PFSK-1 (cell line): ENCODE measurements at regions not wholly inside any gene's neighbourhood (a gene's known extent, or its start where the extent isn't known, plus 50 kb on each side); places are given as distances from the start of the nearest gene placed in this dataset.

Experiments
- FOXP2 ChIP-seq: optimal IDR thresholded peaks from 2 replicates; pipeline ENCODE3; 2011; ENCODE audit warnings: borderline replicate concordance, control low read depth, inconsistent platforms; ENCODE audit not compliant: insufficient read depth; ENCODE audit errors: extremely low read length, extremely low read depth
- POLR2AphosphoS5 ChIP-seq: IDR thresholded peaks from 2 replicates; pipeline ENCODE4 v1.6.1; 2012; ENCODE audit warnings: low read depth, mild to moderate bottlenecking, control low read depth, low read length, moderate library complexity
- REST ChIP-seq, 2 experiments: IDR thresholded peaks; 2 replicates each; pipeline versions ENCODE4 v1.6.1 to v1.8.0; 2011 to 2012; ENCODE audit warnings: low read depth in 2 of 2, low read length in 2 of 2, control low read depth in 1 of 2, inconsistent platforms in 1 of 2, mild to moderate bottlenecking in 1 of 2, moderate library complexity in 1 of 2; ENCODE audit not compliant: insufficient read depth in 1 of 2
- SIN3A ChIP-seq: IDR thresholded peaks from 2 replicates; pipeline ENCODE4 v1.6.1; 2012; ENCODE audit warnings: mild to moderate bottlenecking, low read length, moderate library complexity, borderline replicate concordance; ENCODE audit not compliant: insufficient read depth
- TAF1 ChIP-seq: IDR thresholded peaks from 2 replicates; pipeline ENCODE4 v1.6.1; 2012; ENCODE audit warnings: low read length, control low read depth, borderline replicate concordance; ENCODE audit not compliant: insufficient read depth

- TF ChIP-seq FOXP2 (no peak), POLR2AphosphoS5 (no peak), SIN3A (no peak), TAF1 (no peak), REST (IDR thresholded peaks at IDR 0.05; ENCODE audit: insufficient read depth in 1 of 2, low read depth in 2 of 2, low read length in 2 of 2) (no peak)
These were observed 112.1 kb downstream of the PHETA1 start for GRCh38 chr12:111256629-111257434.

GRCh38 chr12:111255261-111255660, 113.6 kb downstream of the PHETA1 start:
- TF ChIP-seq POLR2AphosphoS5: no peak

GRCh38 chr12:111254106-111254505, 114.8 kb downstream of the PHETA1 start:
- TF ChIP-seq POLR2AphosphoS5: no peak
- no peak for TF ChIP-seq TAF1
- no peak for TF ChIP-seq REST (IDR thresholded peaks at IDR 0.05; ENCODE audit: insufficient read depth in 1 of 2, low read depth in 2 of 2, low read length in 2 of 2)
- no peak for TF ChIP-seq FOXP2
- TF ChIP-seq SIN3A: no peak

GRCh38 chr12:111253213-111253612, 115.7 kb downstream of the PHETA1 start:
- no peak for TF ChIP-seq SIN3A
- TF ChIP-seq FOXP2: no peak
- TF ChIP-seq POLR2AphosphoS5: no peak
- TF ChIP-seq REST (IDR thresholded peaks at IDR 0.05; ENCODE audit: insufficient read depth in 1 of 2, low read depth in 2 of 2, low read length in 2 of 2): no peak
- TF ChIP-seq TAF1: no peak

- TF ChIP-seq TAF1: no peak
These were observed 117.1 kb downstream of the PHETA1 start for GRCh38 chr12:111251787-111252186.

DNA sequence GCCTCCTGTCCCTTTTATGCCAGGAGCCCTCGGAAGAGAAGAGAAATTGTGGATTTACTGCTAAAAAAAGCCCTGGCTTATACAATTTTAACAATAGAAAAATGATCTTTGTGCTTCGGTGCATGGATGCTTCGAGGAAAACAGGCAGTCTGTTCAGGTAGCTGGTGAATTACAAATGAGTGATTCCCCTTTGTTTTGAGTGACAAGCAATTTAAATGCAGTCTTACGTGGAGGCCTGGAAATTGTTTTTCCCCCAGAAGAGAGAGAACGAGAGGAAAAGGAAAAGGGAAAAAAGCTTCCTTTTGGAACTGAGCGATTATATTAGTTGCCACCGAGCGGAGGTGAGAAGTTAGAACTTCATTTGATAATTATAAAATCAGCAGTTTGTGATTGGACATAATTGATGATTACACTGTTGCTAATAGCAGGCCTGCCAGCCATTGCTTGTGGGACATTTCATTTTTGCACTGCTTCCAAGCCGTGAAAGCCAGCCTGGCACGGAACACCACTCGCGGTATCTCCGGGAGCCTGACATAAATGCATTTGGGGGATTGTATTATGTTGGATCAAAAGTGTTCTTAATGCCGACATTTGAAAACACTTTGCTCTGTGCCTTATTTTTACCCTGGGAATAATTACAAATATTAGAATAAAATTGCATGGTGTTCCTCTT, 117.7 kb downstream of the PHETA1 start:
- TF ChIP-seq REST (IDR thresholded peaks at IDR 0.05; ENCODE audit: insufficient read depth in 1 of 2, low read depth in 2 of 2, low read length in 2 of 2): no peak
- TF ChIP-seq SIN3A: no peak
- TF ChIP-seq TAF1: no peak
- no peak for TF ChIP-seq FOXP2
- no peak for TF ChIP-seq POLR2AphosphoS5
